ENCODE measurements at regions not wholly inside any gene's neighbourhood (a gene's known extent, or its start where the extent isn't known, plus 50 kb on each side); places are given as distances from the start of the nearest gene placed in this dataset.

DNA sequence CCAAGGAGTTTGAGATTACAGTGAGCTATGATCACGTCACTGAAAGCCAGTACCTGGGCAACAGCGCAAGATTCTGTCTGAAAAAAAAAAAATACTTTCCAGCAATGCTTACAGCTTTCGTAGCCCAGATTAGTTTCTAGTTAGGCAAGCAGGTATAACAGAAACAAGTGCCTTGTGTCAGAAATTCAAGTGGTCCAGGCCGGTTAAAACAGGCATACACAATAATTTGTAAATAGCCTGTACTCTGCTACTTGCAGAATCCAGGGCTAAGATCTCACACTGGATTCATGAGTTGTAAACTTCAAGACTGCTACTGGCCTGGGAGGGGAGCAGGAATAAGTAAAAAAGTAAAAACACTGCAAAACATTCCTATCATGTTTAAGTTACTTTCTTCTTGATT lies 512.9 kb downstream of the IPMK start:
- Mint-ChIP-seq H3K36me3 (no peaks in the 10 kb centered on the region), H3K9me3 (peaks cover 13 to 26% of the 10 kb centered on the region in 2 donors), H3K27ac (no peak overlapping the region)
- ATAC-seq (no peak), DNase-seq (ENCODE audit: low spot score in 2 of 2) (no peak)

DNA sequence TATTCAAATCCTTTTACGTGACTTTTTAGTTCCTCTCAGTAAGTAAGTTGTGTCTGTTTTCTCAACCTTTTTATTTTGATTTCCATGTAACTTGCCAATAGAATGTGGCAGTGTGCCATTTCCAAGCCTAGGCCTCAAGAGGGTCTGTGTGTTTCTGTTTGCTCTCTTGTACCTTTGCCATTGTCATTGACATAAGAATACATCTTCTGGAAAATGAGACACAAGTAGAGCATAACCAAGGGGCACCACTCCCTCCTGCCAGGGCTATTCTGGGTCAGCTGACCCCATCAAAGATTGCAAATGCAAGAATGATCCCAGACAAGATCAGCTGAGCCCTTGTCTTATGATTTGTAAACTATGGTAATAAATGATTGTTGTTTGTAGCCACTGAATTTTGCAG lies 524.0 kb downstream of the IPMK start:
- Mint-ChIP-seq H3K9me3 (peaks cover 9 to 15% of the 10 kb centered on the region in 2 donors), H3K27ac (no peak overlapping the region), H3K36me3 (no peaks in the 10 kb centered on the region)
- ATAC-seq (no peak), DNase-seq (ENCODE audit: low spot score in 2 of 2) (no peak)

DNA sequence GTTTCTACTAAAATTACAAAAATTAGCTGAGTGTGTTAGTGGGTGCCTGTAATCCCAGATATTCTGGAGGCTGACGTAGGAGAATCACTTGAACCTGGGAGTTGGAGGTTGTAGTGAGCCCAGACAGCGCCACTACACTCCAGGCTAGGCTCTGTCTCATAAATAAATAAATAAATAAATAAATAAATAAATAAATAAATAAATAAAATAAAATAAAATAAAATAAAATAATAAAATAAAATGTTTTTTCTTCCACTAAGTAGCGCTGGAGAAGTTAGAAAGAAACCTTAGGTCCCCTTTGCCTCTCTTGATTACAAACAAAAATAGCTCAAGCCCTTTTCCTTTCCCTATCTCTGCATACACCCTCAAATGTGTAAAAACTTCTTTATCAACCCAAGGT lies 525.9 kb downstream of the IPMK start:
- Mint-ChIP-seq H3K27ac (no peak overlapping the region), H3K36me3 (no peaks in the 10 kb centered on the region), H3K9me3 (peaks cover 10 to 14% of the 10 kb centered on the region in 2 donors)
- ATAC-seq (no peak), DNase-seq (ENCODE audit: low spot score in 2 of 2) (no peak)

DNA sequence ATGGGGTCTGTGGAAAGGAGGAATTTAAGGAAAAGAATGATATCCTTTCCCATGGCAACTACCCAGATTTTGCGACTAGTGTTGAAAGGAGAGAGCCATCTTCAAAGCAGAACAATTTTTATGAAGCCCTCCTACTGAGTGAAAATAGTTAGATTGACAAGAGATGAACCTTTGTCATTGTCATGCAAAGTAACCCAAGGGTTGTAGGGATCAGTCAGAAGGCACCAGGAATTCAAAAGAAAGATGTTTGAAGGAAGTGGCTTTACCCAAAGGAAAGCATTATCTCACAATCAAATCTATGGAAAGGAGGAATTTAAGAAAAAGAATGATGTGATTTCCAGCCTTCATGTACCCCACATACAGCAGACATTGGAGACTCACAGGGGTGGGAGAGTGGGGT lies 544.4 kb downstream of the IPMK start:
- no peak for ATAC-seq
- no peak for DNase-seq (ENCODE audit: low spot score in 2 of 2)

DNA sequence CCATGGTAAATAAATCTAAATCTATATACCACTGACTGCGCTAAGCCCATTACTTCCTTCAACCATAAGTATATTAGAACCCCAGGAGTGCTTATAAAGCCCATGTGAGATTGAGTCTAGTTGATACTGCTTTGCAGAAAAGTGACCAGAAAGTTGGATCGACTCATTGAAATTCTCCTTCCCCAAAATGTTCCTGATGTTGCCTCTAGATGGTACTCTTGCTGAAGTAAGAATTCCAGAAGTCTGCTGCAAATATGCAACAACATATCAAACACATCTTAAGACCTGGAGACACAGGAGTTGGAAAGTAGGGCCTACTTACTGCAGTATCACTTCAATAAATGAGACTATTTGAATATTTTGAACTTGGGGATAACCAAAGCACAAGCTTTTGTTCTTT lies 550.8 kb downstream of the IPMK start:
- DNase-seq (ENCODE audit: low spot score in 2 of 2): no peak
- Mint-ChIP-seq H3K27ac (no peak overlapping the region), H3K9me3 (peaks cover 12 to 16% of the 10 kb centered on the region in 2 donors), H3K36me3 (peaks cover 0 to 12% of the 10 kb centered on the region in 2 donors)
- no peak for ATAC-seq

More for the DNA sequence above, 544.4 kb downstream of the IPMK start:
- H3K9me3 Mint-ChIP-seq: peaks cover 9 to 12% of the 10 kb centered on the region in 2 donors
- no peak overlapping the region for H3K27ac Mint-ChIP-seq
- peaks cover 0 to 12% of the 10 kb centered on the region in 2 donors for H3K36me3 Mint-ChIP-seq

DNA sequence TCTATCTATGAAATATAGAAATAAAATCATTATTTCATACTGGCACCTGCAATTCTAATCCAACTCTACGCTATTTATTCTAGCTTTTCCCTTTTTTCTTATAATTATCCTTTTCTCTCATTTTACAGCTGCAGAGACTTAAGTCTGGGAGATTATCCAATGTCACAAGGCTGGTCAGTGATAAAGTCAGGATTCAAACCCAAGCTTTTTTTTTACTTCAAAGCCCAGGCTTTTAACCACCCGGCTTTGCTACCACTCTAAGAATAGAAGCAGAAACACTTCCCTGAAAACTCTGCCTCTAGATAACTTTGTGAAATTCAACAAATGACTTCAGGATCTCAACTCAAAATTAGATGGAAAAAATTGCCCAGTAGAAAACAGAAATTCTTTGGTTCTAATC lies 552.5 kb downstream of the IPMK start:
- DNase-seq (ENCODE audit: low spot score in 2 of 2): no peak
- Mint-ChIP-seq H3K9me3 (peaks cover 12 to 18% of the 10 kb centered on the region in 2 donors), H3K36me3 (peaks cover 0 to 12% of the 10 kb centered on the region in 2 donors), H3K27ac (no peak overlapping the region)
- ATAC-seq: no peak

DNA sequence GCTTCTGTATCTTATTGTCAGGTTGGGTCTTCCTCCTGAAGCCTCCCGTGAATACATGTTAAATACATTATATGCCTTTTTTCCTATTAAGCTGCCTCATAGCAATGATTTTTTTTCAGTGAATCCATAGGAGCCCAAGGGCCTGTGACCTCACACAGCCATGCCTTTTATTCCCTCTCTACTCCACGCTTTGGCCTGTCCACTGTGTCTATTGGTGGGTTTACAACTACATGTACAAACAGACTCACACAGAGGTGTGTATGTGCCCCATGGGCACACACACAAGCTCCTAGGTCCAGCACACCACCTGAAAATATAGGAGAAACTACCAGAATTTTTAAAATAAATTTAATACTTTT lies 560.4 kb downstream of the IPMK start:
- no peak for DNase-seq (ENCODE audit: low spot score in 2 of 2)
- ATAC-seq: no peak
- Mint-ChIP-seq H3K36me3 (no peaks in the 10 kb centered on the region), H3K9me3 (peaks cover 0 to 4% of the 10 kb centered on the region in 2 donors), H3K27ac (no peak overlapping the region)

DNA sequence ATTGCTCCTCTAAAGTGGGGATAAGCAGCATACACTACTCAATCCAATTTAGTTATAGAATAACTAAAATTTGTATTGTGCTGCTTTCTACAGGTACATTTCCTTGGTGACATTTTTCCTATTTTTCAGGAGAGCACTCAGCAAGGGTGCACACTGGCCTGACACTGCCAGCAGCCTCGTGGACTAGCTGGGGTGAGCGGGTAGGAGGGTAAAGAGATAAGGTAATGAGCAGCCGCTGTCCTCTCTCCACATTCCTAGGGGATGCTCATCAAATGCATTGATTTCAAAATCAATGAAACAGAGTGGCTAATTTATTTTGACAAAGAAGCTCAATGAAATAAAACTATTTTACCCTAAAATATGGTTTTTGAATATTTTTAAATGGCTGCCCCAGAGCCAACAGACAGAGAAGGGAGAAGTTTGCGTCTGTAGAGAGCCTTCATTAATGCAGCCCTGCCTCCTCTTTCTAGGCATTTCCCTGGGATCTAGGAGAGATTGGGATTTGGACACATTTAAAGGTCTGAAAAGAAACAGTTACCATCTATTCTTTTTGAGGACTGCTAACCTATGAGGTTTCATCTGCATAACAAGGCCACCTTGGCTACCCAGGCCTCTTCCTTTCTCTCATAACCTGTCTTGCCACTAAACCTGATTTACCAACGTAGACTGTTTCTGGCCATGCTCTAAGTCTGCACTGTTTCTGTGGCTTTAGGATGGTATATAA lies 561.0 kb downstream of the IPMK start:
- no peaks in the 10 kb centered on the region for H3K36me3 Mint-ChIP-seq
- H3K27ac Mint-ChIP-seq: no peak overlapping the region
- peaks cover 0 to 4% of the 10 kb centered on the region in 2 donors for H3K9me3 Mint-ChIP-seq
- DNase-seq (ENCODE audit: low spot score in 2 of 2) (no peak), ATAC-seq (no peak)

DNA sequence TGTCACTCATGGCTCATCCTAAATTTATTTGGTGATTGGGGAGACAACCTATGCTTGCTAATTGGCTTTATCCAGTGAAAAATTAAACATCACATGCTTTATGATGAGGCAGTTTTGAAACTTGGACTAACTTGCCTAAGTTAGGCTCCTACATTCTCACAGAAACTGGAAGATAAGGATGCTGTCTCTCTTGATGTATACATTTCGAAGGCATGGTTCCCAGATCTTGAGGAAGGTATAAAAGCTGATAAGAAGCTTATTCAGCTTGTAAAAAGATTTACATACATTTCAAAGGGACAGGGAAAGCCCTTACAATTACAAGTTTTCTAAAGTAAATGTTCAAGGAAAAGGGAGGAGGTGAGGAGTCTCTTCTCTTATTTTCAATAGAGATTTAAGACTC lies 561.7 kb downstream of the IPMK start:
- Mint-ChIP-seq H3K27ac (no peak overlapping the region), H3K36me3 (no peaks in the 10 kb centered on the region), H3K9me3 (peaks cover 0 to 4% of the 10 kb centered on the region in 2 donors)
- no peak for DNase-seq (ENCODE audit: low spot score in 2 of 2)
- no peak for ATAC-seq

DNA sequence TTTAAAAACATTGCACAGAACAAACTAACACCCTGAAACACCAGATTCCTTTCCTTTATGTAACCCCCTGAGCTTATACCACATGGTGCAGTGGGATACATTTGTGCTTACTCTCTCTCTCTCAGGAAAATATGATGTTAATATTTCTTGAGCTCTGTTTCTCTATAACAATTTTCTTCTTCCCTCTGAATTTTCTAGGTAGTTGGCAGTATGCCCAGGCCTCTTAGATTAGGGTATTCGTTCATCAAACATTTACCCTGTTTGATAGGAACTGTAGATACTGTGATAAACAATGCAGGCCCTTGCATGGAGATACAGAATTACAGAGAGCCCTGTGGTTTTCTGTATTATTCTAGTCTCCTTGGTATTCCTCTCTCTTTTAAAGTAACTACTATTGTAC lies 567.8 kb downstream of the IPMK start:
- no peak for DNase-seq (ENCODE audit: low spot score in 2 of 2)
- ATAC-seq: no peak
- no peak overlapping the region for H3K27ac Mint-ChIP-seq
- H3K9me3 Mint-ChIP-seq: peaks cover 0 to 6% of the 10 kb centered on the region in 2 donors
- no peaks in the 10 kb centered on the region for H3K36me3 Mint-ChIP-seq

DNA sequence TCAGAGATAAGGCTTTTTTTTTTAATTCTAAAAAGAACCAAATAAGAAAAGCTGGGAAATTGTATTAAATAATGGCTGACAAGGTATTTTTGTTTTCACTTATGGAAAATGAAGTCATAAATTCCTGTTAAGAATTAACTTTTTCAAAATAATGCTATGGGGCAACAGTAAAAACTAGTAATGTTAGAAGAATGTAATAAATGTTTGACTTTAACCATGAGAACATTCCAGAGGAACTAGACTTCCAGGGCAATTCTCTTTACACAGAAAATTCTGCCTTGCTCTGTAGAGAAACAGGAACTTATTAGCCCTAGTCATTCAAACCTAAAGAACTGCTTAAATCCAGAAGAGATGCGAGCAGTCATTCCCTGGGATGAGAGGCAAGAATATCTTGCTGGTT lies 571.1 kb downstream of the IPMK start:
- no peak for DNase-seq (ENCODE audit: low spot score in 2 of 2)
- no peak overlapping the region for H3K27ac Mint-ChIP-seq
- H3K9me3 Mint-ChIP-seq: peaks cover 0 to 6% of the 10 kb centered on the region in 2 donors
- no peak for ATAC-seq
- H3K36me3 Mint-ChIP-seq: no peaks in the 10 kb centered on the region

DNA sequence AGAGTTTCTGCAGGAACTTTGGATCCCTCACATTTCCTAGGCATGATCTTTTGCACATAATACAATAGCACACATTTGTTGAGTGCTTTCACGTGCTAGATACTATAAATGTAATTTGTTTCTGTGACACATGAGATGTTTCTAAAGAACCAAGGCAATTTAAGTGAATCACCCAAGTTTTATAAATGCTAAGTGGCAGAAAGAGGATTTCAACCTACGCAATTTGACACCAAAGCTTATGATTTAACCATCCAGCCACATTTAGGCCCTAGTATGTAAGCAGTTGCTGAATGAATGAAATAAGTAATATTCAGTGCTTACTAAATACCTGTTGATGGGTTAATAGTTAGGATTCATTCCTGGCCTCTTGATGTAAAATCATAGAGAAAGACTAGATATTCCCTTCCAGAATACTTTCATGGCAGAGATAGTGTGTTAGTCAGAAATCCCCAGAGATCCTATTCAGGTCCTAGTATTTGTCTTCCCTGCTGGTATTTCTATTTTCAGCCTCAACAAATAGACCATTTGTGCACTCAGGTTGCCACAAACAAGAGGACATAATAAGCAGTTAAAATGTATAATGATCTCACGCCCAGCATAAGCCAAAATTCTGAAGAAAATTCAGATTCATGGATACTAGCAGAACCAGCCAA lies 572.6 kb downstream of the IPMK start:
- no peak for ATAC-seq

DNA sequence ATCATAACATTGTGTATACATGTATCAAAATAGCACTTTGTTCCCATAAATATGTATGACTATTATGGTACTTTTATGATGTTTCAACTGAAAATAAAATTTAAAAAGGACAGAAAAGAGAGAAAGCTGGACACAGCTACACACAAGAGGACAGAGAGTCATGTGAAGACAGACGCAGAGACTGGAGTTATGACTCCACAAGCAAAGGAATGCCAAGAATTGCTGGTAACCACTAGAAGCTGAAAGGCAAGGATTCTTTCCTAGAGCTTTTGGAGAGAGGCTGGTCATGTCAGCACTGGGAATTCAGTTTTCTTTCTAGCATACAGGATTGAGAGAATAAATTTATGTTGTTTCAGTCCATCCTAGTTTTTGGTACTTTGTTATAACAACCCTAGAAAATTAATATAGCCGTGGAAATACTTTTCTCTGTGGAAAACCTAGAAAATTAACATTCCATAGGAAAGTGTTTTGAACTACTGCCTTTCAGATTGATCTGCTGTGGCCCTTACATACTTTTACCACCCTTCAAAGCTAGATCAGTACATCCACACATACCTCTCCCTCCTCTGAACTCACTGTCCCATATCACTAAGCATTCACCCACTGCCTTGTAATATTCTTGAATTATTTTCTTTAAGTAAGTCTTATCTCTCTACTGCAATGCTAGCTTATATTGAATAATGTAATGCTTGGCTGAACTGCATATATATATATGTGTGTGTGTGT lies 575.3 kb downstream of the IPMK start:
- no peak for ATAC-seq
- H3K36me3 Mint-ChIP-seq: no peaks in the 10 kb centered on the region
- peaks cover 0 to 3% of the 10 kb centered on the region in 2 donors for H3K9me3 Mint-ChIP-seq
- H3K27ac Mint-ChIP-seq: no peak overlapping the region
- DNase-seq (ENCODE audit: low spot score in 2 of 2): no peak

More for the DNA sequence above, 572.6 kb downstream of the IPMK start:
- H3K36me3 Mint-ChIP-seq: no peaks in the 10 kb centered on the region
- peaks cover 0 to 3% of the 10 kb centered on the region in 2 donors for H3K9me3 Mint-ChIP-seq
- DNase-seq (ENCODE audit: low spot score in 2 of 2): no peak
- H3K27ac Mint-ChIP-seq: no peak overlapping the region

DNA sequence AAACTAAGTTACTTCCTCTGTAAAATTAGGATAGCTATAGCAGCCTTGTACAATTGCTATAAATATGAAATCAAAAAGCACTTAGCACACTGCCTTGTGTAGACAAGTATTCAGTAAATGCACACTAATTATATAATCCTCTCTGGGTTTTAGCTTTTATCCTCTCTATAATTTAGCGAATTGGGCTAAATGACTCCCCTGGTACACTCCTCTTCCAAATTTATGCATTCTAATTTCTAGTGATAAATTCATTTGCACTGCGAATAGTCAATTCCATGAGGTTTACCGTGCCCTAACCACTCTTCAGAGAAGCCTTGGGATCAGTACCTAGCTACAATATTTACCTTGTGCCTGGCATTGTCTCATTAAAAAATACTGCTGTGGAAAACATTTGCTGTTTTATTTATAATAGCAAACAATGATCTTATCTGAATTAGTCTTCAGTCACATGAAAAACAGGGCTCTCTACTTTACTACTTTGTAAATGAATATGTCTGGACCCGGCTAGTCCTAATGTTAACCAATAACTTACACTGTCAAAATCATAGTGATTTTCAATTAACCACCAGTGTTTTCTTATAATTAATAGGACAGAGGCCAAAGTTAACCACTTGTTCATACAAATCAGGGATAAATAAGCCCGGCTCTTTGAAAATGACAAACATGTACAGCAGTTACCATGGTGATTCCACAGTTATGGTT lies 577.9 kb downstream of the IPMK start:
- ATAC-seq (no peak), DNase-seq (ENCODE audit: low spot score in 2 of 2) (no peak)

DNA sequence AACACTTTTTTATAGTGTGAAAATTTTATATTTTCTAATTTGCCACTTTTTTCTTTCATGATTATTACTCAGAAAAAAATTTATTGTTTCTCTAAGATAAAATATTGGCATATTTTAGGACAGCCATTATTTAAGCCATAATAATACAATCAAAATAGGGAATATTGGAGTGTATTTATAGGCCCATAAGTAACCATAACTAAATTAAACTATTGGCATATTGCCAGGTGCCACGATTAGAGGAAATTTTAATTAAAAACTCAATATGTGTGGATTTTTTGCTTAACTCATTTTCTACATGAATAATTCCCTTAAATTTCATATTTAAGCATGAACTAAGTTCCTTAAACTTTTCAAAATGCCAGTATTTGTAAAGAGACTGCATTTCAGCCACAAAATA lies 587.8 kb downstream of the IPMK start:
- H3K9me3 Mint-ChIP-seq: peaks cover 4 to 16% of the 10 kb centered on the region in 2 donors
- no peak overlapping the region for H3K27ac Mint-ChIP-seq
- no peak for ATAC-seq
- H3K36me3 Mint-ChIP-seq: no peaks in the 10 kb centered on the region
- no peak for DNase-seq (ENCODE audit: low spot score in 2 of 2)

More for the DNA sequence above, 577.9 kb downstream of the IPMK start:
- Mint-ChIP-seq H3K9me3 (no peaks in the 10 kb centered on the region), H3K36me3 (no peaks in the 10 kb centered on the region), H3K27ac (no peak overlapping the region)

DNA sequence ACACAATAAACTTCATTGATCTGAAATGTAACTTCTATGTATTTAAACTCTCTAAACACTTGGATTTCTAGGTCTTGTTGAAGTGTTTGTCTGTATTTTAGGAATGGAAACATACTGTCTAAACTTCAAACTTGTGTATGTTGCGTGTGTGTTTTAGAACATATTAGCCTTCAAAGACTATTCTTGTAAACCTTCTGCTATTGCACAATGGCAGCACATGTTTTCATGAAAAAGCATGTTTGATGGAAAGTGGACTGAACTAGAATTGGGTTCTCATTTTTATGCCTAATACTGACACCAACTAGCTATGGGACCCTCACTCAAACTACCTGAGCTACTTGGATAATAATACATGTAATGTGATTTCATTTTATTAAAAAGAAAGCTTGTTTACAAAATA lies 592.6 kb downstream of the IPMK start:
- Mint-ChIP-seq H3K9me3 (peaks cover 4 to 24% of the 10 kb centered on the region in 2 donors), H3K27ac (no peak overlapping the region), H3K36me3 (no peaks in the 10 kb centered on the region)
- no peak for DNase-seq (ENCODE audit: low spot score in 2 of 2)
- no peak for ATAC-seq

DNA sequence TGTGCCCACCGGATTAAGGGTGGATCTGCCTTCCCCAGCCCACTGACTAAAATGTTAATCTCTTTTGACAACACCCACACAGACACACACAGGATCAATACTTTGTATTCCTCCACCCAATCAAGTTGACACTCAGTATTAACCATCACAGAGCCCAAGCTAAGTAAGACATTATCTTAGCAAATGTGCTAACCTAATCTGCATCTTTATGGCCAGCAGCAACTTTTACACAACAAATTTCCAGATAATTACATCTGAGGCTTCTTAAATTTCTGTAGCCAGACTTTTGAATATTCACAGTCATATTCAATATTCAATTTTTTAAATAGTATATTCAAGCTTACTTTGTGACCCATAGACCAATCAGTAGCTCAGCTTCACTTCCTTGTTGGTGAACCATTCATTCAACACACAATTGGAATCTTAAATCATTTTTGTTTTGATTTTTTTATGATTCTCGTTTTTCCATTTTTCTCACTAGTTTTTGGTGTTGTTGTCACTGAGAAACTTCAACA lies 594.2 kb downstream of the IPMK start:
- ATAC-seq (no peak), DNase-seq (ENCODE audit: low spot score in 2 of 2) (no peak)
- H3K36me3 Mint-ChIP-seq: no peaks in the 10 kb centered on the region
- peaks cover 8 to 20% of the 10 kb centered on the region in 2 donors for H3K9me3 Mint-ChIP-seq
- H3K27ac Mint-ChIP-seq: no peak overlapping the region
